GM18951 (cell line): ENCODE measurements at regions not wholly inside any gene's neighbourhood (a gene's known extent, or its start where the extent isn't known, plus 50 kb on each side); places are given as distances from the start of the nearest gene placed in this dataset.

Experiments
- POLR2A ChIP-seq: IDR thresholded peaks from 4 replicates; pipeline ENCODE4 v1.6.1; 2011; ENCODE audit warnings: mild to moderate bottlenecking; ENCODE audit not compliant: insufficient read length, insufficient read depth; ENCODE audit errors: extremely low read depth
- in situ Hi-C: fragments of 300-500 bp; cut with MboI; formaldehyde crosslinking; loops from one replicate; pipeline ENCODE4 v1.12.0; 2022; ENCODE audit warnings: low sequenced_read_pairs, mixed read lengths, inconsistent platforms; ENCODE audit not compliant: unreplicated experiment

GRCh38 chr10:117468665-117469064 is 73.9 kb upstream of the EMX2 start:
- no peak for TF ChIP-seq POLR2A
- in situ Hi-C loops, result loop anchor here (25.0 kb wide), 1 partner anchor 256 kb away; no protein-coding TSS in a partner anchor

DNA sequence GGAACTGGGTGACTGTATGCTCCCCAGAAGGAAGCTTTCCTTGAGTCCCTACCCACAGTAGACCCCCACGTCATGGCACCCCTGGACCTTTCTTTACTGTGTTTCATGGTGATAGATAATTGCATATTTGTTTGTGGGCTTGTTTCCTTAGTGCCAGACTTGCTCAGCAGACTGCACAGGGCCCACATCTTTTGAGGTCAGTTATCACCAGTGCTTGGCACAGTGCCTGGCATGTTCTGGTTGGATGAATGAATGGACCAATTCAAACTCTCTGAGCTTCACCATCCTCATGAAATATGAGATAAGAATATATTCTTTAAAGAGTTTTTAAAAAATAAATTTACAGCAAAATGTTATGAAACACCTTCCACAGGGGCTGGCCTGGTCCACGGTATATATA is 78.4 kb upstream of the EMX2 start:
- no peak for TF ChIP-seq POLR2A
- in situ Hi-C loops, result loop anchor here (25.0 kb wide), 1 partner anchor 252 kb away; no protein-coding TSS in a partner anchor

DNA sequence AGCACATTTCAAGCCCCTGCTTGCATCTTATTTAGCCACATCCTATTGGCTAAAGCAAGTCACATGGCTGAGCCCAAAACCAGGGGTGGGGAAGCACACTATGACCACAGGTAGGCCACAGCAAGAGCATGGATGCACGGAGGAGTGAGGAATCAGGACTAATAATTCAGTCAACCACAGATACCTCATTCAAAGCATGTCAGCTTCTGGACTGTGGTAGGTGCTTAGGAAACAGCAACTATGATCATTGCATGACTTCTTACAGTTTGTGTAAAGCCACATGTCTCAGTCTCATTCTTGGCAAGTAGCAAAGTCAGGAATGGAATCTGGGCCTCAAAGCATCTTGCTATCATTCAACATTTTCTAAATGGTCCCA is 79.0 kb upstream of the EMX2 start:
- in situ Hi-C loops, result loop anchor here (25.0 kb wide), 1 partner anchor 251 kb away; no protein-coding TSS in a partner anchor
- no peak for TF ChIP-seq POLR2A

- no peak for TF ChIP-seq POLR2A
- in situ Hi-C loops, result loop anchor here (25.0 kb wide), 1 partner anchor 251 kb away; no protein-coding TSS in a partner anchor
Measured at GRCh38 chr10:117462816-117463544, 79.6 kb upstream of the EMX2 start.

DNA sequence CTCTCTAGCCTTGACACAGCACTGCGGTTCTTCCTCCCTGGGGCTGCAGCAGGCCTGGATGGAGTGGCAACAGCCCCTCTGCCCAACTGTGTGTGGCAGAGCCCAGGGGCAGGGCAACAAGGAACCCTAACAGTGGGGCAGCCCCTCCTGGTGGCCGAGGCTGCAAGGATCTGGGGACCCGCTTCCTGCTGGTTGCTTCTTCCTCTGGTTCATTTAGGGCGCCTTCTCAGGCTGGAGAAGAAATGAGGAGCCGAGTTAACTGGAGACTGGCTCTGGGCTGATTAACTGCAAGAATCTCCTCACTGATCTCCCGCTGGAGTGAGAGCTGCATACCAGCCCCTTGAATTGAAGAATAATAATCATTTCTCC is 80.1 kb upstream of the EMX2 start:
- in situ Hi-C loops, result loop anchor here (25.0 kb wide), 1 partner anchor 250 kb away; no protein-coding TSS in a partner anchor

DNA sequence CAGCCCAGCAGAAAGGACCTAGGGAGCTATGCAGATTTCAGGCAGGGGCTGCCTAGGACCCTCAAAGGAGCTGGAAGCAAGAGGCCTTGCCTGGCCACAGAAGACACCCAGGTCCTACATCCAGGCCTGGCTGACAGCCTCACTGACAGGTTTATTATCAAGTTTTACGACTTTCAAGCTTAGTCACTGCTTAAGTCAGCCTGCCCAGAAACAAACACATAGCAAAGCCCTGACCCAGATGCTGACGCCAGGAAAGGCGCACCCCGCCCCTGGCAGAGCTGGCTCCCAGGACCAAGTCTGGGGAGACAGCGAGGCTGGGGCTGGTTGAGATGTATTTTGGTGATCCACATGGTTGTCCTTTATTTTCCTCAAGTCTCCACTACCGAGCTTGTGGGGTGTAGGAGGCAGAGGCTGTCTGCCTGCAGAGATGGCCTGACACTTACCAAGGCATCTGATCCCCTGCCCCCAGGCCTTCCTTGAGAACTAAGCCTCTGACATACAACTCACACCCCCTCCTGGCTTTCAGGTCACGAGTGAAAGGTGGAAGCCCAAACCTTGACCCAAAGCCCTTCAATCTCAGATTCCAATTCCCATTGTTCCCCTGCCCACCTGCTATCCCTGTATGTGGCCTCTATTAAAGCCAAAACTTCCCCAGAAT is 80.7 kb upstream of the EMX2 start:
- TF ChIP-seq POLR2A, result no peak
- in situ Hi-C loops, result loop anchor here (25.0 kb wide), 1 partner anchor 250 kb away; no protein-coding TSS in a partner anchor

More for the DNA sequence above, 80.1 kb upstream of the EMX2 start:
- no peak for TF ChIP-seq POLR2A

- in situ Hi-C loops, result loop anchor here (25.0 kb wide), 1 partner anchor 249 kb away; no protein-coding TSS in a partner anchor
- TF ChIP-seq POLR2A, result no peak
Measured at GRCh38 chr10:117460846-117461765, 81.4 kb upstream of the EMX2 start.

DNA sequence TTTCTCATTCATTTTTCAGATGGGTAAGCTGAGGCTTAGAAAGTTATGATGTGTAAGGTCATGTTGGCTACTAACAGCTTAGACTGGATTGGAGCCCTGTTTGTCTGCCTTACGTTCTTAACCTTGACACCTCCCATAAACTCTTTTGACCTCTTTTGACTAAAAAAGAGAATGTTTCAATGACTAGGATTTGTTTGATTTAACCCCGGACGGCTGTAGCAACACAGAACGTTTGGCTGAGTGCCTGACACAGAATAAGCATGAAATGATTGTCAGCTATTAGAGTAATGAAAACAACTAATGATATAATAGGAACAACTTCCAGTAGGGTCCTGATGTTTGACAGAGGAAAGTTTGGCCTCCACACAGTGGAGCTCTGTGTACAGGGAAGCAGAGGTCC is 83.3 kb upstream of the PDZD8 start:
- no peak for TF ChIP-seq POLR2A
- in situ Hi-C loops, result loop anchor here (25.0 kb wide), 1 partner anchor 246 kb away; no protein-coding TSS in a partner anchor

GRCh38 chr10:117457932-117458331 is 82.7 kb upstream of the PDZD8 start:
- in situ Hi-C loops, result loop anchor here (25.0 kb wide), 1 partner anchor 246 kb away; no protein-coding TSS in a partner anchor

DNA sequence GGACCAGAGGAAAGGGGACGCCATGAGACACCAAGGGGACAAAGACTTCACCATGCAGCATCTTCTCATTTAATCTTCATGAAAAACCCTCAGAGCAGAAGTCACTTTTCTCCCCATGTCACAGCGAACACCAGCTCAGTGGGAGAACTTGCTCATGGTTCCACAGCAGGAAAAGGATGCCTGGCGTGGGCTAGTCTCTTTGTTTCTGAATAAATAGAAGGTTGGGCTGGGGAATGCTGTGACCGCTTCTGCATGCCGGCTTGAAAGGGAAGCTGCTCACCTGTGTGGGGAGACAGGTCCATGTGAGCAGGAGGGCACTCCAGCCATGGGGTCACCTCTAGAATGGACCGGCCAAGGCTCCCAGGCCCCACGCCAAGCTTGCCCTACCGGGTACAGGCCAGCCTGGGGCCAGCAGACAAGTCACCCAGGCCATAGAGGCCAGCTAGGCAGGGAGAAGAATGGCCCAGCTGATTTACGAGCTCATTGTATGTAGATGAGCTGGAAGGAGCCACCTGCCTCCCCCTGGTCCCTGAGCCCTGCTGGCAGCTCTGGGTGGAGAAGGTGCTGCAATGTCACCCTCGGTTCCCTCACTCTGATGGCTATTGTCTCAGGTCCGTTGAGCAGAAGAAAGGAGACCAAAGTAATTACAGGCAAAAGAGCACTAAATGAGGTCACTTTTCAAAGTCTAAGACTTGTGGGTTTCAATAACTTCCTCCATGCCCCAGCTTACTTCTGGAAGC is 82.0 kb upstream of the PDZD8 start:
- no peak for TF ChIP-seq POLR2A
- in situ Hi-C loops, result loop anchor here (25.0 kb wide), 1 partner anchor 245 kb away; no protein-coding TSS in a partner anchor

More at GRCh38 chr10:117457932-117458331, 82.7 kb upstream of the PDZD8 start:
- TF ChIP-seq POLR2A, result no peak

DNA sequence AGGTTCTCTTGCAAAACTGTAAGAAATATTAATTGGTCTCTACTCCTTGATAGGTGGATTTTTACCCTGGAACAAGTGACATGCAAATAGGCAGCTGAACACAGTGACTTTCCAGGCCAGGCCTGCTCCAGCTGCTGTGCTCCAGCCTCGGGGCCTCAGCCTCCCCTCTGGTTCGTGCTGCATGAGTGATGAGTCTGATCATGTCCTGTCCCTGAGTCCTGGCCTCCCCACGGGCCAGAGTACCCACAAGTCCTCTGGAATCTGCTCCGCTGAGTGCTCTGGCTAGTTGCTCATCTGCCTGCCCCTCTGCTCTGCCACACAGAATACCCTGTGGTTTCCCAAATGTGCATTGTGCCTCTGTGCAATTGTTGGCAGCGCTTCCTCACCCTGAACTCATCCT is 80.1 kb upstream of the PDZD8 start:
- TF ChIP-seq POLR2A, result no peak
- in situ Hi-C loops, result loop anchor here (25.0 kb wide), 1 partner anchor 243 kb away; no protein-coding TSS in a partner anchor

DNA sequence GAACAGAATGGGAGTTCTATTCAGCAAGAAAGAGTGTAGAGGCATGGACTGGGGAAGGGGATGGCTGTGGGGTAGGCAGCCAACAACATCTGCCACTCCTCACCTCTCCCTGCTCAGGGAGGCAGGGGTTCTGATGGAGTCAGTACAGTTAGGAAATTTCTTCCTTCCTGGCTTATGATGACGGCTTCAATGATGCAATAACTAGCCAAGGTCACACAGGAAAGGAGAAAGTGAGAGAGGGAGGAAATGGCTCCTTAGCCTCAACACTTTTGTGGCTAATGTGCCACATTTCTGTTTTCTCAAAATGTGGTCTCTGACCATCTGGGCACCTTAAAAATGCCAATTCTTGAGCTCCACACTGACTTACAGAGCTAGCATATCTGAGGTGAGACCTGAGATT is 79.3 kb upstream of the PDZD8 start:
- in situ Hi-C loops, result loop anchor here (25.0 kb wide), 1 partner anchor 242 kb away; no protein-coding TSS in a partner anchor
- no peak for TF ChIP-seq POLR2A

DNA sequence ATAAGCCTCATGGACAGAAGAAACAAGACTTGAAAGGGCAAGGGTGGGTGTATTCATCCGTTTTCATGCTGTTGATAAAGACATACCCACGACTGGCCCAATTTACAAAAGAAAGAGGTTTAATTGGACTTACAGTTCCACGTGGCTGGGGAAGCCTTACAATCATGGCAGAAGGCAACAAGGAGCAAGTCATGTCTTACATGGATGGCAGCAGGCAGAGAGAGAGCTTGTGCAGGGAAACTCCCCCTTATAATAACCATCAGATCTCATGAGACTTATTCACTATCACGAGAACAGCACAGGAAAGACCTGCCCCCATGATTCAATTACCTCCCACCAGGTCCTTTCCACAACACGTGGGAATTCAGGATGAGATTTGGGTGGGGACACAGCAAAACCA is 78.2 kb upstream of the PDZD8 start:
- in situ Hi-C loops, result loop anchor here (25.0 kb wide), 1 partner anchor 241 kb away; no protein-coding TSS in a partner anchor
